HG02973 (cell line): ENCODE measurements at regions not wholly inside any gene's neighbourhood (a gene's known extent, or its start where the extent isn't known, plus 50 kb on each side); places are given as distances from the start of the nearest gene placed in this dataset.
"Not testable (repeated sequence)": the region's sequence is repeated elsewhere in the genome, so short reads cannot be mapped to it uniquely, and the experiment has no call there.

Experiments
- ATAC-seq: cut with Tn5 transposase; IDR thresholded peaks from one replicate; pipeline ENCODE4 v1.9.1; 2021; ENCODE audit warnings: moderate library complexity; ENCODE audit not compliant: unreplicated experiment

DNA sequence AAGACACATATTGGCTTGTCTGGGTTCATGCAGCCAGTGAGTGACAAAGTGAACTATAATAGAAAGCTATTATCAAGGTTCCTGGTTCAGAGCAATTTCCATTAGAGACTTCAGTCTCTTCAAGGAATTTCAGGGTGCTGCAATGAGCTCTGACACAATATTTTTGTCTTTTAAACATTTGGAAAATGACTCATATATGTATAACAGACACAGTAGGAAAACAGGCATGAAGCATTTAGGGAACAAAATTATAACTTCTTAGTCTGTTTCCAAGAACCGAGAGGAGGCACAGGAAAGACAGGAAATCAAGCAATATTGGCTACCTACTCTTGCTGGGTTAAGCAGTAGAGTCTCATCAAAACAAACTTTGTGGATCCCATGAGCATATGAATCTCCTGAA is 170.4 kb downstream of the PTPRC start:
- ATAC-seq = no peak

DNA sequence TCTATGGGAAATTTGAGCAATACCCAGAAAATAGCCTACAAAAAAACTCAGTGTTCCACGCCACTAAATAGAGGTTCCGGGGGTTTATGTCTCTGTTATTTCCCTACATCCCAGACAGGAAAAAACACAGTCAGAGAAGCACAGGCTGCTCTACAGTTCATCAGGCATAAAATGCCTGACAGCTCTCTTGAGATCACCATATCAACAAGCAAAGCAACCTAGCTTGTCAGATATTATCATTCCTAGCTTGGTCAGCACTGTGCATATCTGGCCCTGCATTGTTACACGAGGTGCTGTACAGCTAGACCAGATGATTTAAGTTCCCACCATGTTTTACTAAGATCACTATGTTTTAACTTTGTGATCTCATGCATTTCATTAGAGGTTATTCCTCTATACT is 172.6 kb downstream of the PTPRC start:
- ATAC-seq = no peak

DNA sequence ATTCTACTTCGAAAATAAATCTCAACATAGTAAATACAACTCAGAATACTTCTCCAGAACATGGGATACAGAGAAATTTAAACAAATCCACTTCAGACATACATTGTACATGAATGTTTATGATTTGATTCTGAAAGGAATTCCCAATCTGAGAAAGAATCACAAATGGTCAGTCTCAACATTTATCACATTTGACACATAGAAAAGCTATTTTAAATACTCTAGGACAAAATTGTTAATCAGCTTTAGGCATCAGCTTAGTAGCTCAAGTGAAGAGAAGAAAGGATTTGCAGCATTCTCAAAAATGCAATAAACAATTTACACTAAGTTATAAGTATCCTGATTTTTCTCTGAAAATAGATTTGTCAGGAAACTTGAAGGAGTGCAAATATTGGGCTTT is 184.8 kb downstream of the PTPRC start:
- ATAC-seq = no peak

DNA sequence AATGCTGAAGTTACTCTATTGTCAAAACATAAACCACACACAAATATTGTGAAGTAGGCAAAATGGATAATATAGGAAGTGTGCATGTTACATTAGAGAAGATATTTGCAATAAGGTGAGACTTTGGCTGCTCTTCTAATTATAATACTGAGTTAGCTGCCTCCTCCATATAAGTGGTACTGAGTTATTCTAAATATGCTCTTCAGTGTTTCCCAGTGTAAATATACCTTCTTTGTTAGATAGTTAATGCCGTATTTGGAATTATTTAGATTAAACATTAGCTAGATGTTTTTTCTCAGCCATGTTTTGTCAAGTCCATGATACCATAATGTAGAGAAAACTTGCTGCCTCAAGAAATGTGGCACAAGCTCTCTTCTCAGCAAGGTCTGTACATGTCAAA is 186.4 kb downstream of the PTPRC start:
- no peak for ATAC-seq

DNA sequence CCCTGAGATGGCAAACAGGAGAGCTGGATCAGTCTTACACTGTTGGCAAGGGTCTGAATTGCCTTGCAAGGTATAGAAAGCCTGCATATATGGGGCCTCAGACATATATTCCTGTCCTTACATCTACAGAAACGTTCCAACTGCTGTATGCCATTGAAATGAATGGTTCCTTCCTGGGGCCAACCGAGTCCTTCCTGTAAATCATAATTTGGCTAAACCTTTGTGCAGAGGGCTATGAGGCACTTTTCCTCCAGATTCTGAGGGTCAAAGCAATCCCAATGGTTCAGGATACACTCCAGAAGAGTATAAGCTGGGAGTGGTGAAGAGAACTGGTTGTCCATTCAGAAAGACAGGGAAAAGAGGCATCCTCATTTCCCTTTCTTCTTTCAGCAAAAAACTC is 190.5 kb downstream of the PTPRC start:
- no peak for ATAC-seq

DNA sequence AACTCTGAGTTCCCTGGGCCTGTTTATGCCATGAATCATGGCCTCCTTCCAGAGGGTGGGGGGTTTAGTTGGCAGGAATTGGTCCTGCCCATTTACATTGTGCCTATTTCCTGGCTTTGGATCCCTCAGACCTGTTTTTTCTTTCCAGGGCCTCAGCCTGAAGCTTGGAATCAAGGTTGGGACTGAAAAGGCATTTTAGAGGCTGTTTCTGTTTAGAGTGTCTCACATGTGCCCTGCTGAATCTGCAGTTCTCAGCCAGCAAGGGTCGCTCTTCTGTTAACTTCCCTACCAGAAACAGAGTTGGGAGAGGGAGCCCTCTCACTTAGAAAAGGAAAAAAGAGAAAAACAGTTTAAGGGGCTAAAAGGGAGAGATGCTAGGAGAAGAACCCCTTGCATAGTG is 191.1 kb downstream of the PTPRC start:
- no peak for ATAC-seq

DNA sequence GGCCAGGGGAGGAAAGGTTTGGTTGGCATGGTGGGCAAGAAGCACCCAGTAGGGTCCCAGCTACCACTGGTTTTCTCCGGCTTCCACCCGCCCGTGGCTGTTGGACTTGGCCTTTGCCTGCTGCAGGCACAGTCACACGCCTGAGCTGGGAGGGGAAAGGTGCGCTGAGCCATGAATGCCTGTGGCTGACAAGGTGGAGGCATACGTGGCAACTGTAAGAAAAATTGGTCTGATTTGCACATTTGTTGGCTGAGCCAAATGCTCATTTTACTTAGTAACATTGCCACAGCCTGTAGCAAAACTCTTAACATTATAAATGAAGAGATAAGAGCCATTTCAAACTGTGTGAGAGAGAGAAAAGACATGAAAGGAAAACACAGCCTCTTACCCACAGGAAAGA is 191.6 kb downstream of the PTPRC start:
- ATAC-seq = no peak

DNA sequence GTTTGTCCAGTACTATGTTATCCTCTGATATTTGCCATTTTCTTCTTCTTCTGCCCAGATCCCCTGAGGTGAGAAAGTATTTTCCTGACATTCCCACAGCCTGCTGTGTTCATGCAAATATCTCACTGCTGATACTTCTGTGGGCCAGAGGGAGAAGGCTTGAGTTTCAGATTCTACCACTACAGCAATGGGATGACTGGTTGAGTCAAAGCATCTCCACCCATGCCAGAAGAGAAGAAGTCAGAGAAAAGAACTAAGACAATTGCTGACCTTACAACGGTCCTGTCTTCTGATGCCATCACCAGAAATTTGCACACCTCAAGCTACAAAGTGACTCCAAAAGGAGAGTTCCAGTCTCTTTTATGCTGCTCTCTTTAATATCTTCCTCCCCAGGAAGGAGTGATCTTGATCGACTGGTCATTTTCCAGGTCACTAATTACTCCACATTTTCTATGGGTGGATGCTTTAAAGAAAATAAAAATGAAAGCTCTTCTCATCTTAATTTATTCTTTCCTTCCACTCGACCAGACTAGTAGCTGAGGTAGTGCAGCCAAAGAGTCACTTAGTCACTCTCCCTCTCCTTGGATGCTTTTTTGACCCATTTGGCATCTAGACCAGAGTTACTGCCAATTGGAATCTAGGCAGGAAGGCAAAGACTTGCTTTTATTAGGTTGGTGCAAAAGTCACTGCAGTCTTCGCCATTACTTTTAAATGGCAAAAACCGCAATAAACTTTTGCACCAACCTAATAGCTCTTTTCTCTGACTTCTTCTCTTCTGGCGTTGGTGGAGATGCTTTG is 195.1 kb downstream of the PTPRC start:
- ATAC-seq = no peak

DNA sequence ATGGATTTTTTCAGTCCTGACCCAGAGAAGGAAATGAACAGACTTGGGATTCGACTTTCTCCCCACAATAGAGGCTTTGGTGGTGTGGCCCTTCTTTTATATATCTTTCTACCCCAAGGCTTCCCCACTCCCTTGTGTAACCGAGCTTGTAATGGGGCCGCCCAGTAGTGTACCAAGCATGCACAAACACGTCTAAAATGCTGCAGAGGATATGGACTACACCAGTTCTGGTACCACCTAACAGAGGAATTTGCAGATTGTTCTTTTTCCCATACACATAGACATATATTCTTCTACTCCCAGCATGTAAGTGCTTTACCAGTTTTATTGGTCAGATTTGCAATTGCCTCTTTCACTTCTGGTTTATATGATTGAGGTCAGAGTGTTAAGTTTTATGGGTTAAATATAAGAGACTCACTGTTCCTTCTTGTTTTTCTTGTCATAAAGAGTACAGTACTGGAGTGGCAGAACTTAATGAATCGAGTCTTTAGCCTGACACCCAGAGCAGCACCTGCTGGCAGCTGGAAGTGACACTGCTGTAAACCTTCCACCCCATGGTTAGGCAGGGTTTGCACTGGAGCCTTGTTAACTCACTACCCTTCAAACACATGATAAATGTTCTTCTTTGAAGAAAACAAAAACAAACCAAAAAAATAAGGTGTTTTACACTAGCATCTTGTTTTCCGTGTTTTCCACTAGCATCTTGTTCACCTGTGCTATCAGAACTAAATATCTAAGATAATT is 198.6 kb downstream of the PTPRC start:
- no peak for ATAC-seq

DNA sequence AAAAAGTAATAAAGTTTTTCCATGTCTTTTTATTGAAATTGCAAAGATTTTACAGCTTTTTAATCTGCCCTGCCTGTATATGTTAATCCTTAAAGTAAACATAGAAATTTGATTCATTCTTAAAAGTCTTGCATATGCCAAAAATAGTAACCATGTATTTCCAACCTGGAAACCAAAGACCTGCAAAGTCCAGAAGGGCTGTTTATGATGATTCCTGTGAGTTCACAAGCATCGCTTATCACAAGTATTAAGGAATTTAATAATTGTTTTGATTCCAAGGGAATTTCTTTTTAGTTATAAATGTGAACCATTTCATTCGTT is 199.1 kb downstream of the PTPRC start:
- no peak for ATAC-seq

DNA sequence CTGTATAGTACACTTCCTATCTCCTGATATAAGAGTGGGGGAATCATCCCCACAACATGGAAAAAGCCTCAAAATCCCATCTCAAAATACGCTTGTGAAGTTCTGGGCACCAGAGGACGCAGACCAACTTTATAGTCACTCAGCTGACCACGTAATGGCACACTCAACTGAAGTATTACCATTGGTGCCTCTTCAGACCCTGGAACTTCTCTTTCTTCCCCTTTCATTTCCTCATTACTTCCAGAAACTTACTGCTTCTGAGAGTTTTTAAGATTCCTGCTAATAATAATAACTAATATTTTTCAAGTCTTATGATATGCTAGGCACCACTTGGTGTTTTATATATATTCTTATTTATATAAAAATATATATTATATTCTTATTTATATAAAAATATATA is 202.6 kb downstream of the PTPRC start:
- no peak for ATAC-seq

DNA sequence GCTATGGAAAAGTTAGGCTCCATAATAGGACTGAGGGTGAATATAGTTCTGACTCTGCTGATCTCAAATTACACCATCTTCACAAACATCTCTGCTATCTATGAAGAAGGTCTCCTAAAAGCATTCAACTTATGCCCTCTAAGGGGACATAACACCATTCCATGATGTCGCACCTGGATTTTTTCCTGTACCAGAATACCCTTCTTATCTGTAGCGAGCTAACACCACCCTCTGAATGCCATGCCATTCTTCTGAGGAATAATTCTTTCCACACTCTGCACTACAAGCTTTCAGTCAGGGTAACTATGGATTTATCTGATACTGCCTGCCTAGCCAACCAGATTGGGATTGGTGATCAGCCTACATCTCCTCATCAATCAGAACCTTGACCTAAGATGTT is 203.8 kb downstream of the PTPRC start:
- no peak for ATAC-seq

DNA sequence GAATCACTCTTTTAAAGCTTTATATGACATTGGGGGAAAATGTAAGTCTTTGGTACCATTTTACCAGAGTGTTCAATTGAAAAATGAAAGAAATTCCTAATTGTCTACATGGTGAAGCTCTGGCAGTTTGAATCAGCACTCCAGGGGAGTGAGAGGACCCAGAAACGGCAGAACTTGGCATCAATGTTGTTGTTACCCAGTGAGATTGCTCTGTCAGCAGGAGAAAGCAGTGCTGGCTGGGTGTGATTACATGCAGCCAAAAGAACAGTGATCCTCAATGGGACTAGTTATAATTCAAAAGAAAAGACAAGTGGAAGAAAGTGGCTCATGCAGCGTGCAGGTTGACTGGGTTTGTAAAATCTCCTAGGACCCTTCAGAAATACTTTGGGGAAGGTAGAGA is 206.4 kb downstream of the PTPRC start:
- ATAC-seq = no peak

DNA sequence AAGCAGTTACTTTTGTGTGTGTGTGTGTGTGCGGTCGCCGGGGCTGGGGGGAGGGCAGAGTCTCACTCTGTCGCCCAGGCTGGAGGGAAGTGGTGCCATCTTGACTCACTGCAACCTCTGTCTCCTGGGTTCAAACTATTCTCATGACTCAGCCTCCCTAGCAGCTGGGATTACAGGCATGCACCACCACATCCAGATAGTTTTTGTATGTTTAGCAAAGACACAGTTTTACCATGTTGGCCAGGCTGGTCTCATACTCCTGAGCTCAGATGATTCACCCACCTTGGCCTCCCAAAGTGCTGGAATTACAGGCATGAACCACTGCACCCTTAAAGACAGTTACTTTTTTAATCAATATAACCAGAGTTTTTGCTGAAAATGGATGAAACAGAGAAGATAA is 207.0 kb downstream of the PTPRC start:
- ATAC-seq = no peak

DNA sequence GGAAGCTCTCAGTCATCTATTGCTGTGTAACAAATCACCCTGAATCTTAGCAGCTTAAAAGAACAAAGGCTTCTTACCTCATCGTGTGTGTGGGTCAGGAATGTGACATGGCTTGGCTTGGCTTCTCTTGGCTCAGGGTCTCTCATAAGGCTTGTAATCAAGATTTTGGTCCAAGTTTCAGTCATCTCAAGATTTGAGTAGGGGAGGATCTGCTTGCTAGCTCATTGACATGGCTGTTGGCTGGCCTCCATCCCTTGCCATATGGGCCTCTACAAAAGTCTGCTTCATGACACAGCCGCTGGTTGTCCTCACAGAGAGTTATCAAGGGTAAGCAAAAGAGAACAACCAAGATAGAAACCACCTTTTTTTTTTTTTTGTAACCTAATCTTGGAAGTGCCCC is 207.7 kb downstream of the PTPRC start:
- no peak for ATAC-seq

DNA sequence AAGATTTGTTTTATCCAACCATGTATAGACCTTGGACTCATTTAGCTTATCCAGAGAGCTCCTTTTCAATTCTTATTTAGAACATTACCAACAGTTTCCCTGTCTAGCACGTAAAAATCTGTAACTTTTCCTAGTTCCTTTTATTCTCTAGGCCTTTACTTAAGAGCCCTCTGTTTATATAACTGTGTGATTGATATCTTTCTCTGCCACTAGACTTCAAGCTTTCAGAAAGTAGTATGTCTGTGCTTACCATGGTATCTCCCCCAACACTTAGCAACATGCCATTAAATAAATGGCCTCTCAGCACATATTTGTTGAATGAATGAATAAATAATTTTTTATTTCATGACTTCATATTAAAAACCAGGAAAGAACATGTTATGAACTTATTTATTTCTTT is 209.4 kb downstream of the PTPRC start:
- no peak for ATAC-seq

DNA sequence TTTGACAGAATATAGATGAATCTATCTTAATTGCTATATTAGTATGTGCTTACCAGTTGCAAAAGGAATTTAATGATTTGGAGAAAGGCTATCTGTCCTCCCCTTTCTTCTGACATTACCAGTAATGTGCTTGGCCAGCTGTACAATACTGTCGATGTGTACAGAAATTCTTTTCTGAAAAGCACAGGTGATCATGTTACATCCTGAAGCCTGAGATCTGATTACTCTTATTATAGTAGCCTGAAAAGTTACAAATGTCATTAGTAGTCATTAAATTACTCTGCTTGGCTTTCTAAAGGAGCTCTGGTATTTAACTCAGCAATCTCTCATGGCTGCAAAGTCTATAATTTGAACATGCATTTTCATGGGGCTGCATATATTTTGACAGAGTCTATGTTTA is 209.8 kb downstream of the PTPRC start:
- no peak for ATAC-seq

DNA sequence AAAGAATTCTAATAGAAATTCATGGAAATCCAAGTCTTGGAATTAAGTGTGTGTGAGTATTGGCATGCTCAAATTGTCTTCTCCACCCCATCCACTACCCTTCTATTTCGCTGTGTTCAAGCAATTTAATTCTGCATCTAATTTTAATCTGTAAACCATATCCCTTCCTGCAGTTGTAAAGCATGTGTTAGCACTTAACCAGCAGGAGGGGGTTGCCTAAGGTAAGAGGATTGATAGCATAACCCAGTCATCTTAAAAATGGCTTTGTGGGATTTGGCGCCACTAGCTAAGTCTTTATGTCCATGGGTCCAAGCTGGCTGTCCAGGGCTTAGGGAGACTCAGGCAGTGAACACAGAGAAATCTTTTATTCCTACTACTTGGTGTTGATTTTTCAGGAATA is 210.3 kb downstream of the PTPRC start:
- ATAC-seq = no peak

DNA sequence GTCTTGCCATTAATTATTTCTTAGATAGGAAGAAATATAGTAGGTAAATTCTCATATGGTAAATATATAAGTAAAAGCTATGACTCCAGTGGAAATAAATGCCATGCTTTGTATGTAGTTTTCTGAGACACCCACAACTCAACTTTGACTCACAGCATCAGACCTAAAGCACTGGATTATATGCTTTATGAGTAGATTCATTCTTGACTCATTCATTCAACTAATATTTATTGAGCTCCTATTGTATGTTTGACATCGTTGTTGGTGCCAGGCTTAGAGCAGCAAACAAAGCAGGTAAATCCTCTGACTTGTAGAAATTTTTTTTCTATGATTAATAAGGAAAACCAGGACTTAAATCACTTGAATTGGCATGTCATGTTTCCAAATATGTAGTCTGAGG is 211.4 kb downstream of the PTPRC start:
- ATAC-seq = no peak

DNA sequence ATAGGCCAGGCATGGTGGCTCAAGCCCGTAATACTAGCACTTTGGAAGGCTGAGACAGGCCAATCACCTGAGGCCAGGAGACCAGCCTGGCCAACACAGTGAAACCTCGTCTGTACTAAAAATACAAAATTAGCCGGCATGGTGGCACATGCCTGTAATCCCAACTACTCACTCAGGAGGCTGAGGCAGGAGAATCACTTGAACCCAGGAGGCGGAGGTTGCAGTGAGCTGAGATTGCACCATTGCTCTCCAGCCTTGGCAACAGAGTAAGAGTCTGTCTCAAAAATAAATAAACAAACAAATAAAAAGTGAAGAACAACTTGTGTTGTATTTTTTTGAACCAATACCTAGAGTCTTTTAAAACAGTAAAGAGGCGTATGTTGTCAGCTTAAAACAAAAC is 212.1 kb downstream of the PTPRC start:
- not testable (repeated sequence) for ATAC-seq

DNA sequence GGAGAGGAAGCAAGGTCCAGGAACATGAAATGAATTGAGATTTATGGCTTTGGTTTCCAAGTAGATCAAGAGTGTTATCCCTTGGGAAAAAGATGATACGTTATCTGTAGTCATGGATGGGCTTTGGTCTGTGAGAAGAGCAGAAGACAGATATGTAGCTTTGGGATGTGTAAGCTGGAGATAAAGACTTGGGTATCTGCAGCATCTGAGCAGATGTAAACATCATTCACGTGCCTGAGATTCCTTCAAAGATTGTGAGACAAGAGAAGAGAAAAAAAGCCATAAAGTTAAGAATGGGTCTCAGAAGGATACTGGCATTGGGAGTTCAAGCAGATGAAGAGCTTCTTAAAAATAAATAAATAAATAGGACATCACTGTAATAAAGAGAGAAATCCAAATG is 217.8 kb downstream of the PTPRC start:
- ATAC-seq = no peak

DNA sequence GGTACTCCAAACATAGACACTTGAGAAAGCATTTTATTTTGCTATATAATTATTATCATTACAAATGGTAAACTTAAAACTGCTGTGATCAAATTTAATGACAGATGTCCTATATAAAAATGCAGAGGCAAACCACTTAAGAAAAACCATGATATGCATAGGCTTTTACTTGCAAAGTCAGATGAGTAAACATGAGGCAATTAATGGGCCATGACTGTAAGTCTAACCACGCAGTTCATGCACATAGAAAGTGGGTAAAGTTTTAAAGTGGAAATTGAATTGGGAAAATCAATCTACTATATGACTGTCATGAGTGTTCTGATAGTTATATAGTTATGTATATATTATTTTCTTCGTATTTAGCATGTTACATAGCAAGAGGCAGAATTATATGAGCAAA is 219.2 kb downstream of the PTPRC start:
- ATAC-seq = no peak

DNA sequence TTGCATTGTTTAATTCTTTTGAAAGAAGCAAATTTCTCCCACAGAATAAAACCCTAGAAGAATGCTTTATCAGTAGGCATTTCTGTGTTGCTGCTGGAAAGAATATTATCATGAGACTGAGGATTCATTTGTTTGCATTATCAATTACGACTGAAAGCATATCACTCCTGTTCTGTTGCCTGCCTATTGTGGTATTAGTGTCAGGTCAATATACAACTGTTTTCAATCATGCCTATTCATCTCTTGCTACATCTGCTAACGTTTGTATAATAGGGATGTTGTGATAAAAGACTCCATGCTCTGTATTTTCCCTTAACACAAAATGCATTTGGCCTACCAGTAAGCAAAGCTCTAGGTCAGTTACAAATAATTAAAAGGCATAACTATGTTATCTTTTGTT is 221.5 kb downstream of the PTPRC start:
- ATAC-seq = no peak
